Hematopoietic multipotent progenitor cell (in vitro differentiated cells): ENCODE measurements at regions not wholly inside any gene's neighbourhood (a gene's known extent, or its start where the extent isn't known, plus 50 kb on each side); places are given as distances from the start of the nearest gene placed in this dataset. TPM values are rescaled to one million over a fixed set of nuclear protein-coding genes. Genes with fewer than 3 reads are reported as not detected.
"Not testable (repeated sequence)": the region's sequence is repeated elsewhere in the genome, so short reads cannot be mapped to it uniquely, and the experiment has no call there.

Experiments
- DNase-seq, 3 donors: peaks; one replicate each; pipeline ENCODE4 v3.0.0-alpha.2; 2011 to 2015; ENCODE audit warnings: low read depth in 2 of 3, low spot score in 2 of 3
- small RNA-seq: library from RNA; depleted of rRNA; stranded (forward); fragments of <200 nt; gene quantifications from one replicate; pipeline ENCODE3, GENCODE V24; 2012

- DNase-seq, result peak in 2 of 3 donors; percentile 27 to 63
Measured at GRCh38 chrX:106484233-106484632, 127.5 kb upstream of the RADX start.

GRCh38 chrX:106493210-106493816 is 118.5 kb upstream of the RADX start:
- DNase-seq, result not testable (repeated sequence)

GRCh38 chrX:106499473-106499872 is 112.3 kb upstream of the RADX start:
- DNase-seq, result no peak

GRCh38 chrX:106510713-106511403 is 100.9 kb upstream of the RADX start:
- no peak for DNase-seq

Small RNA genes lying in the stretch of these regions (small RNA-seq; reads per million reads assigned to genes)
- gene AL133271.1 (not detected), gene RF00019 (not detected)
